IgD-negative memory B cell (primary cell): ENCODE measurements at regions not wholly inside any gene's neighbourhood (a gene's known extent, or its start where the extent isn't known, plus 50 kb on each side); places are given as distances from the start of the nearest gene placed in this dataset.

Source experiments
- H3K27ac Mint-ChIP-seq, 3 donors: one replicate each; pipeline ENCODE4 v1.8.0; 2020 to 2022; ENCODE audit warnings: mild to moderate bottlenecking in 3 of 3, mixed read lengths in 3 of 3, moderate library complexity in 1 of 3
- H3K27me3 Mint-ChIP-seq: one replicate; pipeline ENCODE4 v1.8.0; 2021; ENCODE audit warnings: mixed read lengths
- H3K36me3 Mint-ChIP-seq: one replicate; pipeline ENCODE4 v1.8.0; 2020; ENCODE audit warnings: mild to moderate bottlenecking, mixed read lengths
- H3K4me1 Mint-ChIP-seq, 3 donors: one replicate each; pipeline ENCODE4 v1.8.0; 2020 to 2022; ENCODE audit warnings: mixed read lengths in 3 of 3, mild to moderate bottlenecking in 1 of 3
- H3K4me3 Mint-ChIP-seq, 4 donors: one replicate each; pipeline ENCODE4 v1.8.0; 2020 to 2022; ENCODE audit warnings: mild to moderate bottlenecking in 4 of 4, mixed read lengths in 4 of 4, moderate library complexity in 3 of 4
- H3K9me3 Mint-ChIP-seq, 3 donors: one replicate each; pipeline ENCODE4 v1.8.0; 2020 to 2021; ENCODE audit warnings: mixed read lengths in 3 of 3, mild to moderate bottlenecking in 1 of 3

DNA sequence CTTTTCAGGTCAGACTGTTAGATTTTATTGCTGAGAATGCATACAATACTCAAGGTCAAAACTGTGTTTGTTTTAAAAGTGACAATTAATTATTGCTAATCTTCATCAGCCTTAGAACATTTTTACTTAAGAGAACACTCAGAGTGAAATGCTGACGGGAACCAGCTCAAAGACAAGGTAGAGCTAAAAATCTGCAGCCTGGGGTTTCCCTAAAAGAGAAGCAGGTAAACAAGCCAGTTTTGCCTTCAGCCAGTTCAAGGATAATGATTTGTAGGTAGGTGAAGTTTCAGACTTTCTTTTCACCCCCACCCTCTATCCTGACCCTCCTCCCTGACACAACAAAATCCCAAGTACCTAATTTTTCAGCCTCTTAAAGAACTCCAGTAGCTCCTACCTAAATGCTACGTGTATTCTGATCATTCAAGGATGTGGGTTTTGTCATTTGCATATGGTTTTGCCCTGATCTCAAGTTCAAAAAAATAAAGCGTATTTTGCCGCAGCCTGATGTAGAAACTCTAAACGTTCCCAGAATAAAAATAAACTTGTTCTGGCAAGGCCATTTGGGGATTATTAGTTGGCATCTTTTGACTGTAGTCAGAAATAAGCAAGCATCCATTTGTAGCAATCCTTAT lies 407.2 kb downstream of the EFNA5 start:
- H3K36me3 Mint-ChIP-seq: no peaks in the 10 kb centered on the region
- H3K27me3 Mint-ChIP-seq: peaks cover 4% of the 10 kb centered on the region
- peak overlapping the region in 1 of 3 donors; percentile 44 for H3K27ac Mint-ChIP-seq
- peaks cover 0 to 18% (median 5%) of the 10 kb centered on the region in 3 donors for H3K9me3 Mint-ChIP-seq
- peaks cover 0 to 5% (median 0%) of the 10 kb centered on the region in 3 donors for H3K4me1 Mint-ChIP-seq
- H3K4me3 Mint-ChIP-seq: no peak overlapping the region

DNA sequence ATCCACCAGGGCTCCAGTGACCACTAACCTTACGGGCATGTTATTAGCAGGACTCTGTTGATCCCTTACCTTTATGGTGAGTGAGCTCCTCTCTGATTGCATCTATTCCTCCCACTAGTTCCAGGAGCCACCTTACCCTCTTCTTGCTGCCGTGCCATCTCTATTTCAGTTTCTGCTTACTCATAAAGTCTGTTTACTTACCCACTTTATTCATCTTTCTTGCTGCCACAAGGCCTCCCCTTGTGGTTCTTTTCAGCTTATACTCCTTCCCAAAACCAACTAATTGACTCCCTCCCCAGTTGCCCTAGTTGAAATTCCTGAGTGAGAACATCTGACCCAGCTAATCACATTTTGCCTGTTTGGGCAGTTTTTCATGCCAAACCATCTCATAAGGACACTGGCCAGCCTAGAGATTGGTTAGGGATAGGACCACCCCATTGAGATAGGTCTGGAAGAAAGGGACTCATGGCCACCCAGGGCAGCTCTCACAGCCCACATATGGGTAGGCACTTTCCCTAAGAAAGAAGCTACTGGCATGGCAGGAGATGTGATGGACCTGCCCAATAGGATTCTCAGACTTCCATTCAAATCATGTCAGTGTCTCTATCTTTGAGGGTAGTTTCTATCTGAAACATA lies 412.7 kb downstream of the EFNA5 start:
- Mint-ChIP-seq H3K27ac (no peak overlapping the region), H3K36me3 (no peaks in the 10 kb centered on the region), H3K27me3 (peaks cover 7% of the 10 kb centered on the region), H3K9me3 (peaks cover 0 to 18% (median 7%) of the 10 kb centered on the region in 3 donors), H3K4me1 (no peaks in the 10 kb centered on the region), H3K4me3 (no peak overlapping the region)

DNA sequence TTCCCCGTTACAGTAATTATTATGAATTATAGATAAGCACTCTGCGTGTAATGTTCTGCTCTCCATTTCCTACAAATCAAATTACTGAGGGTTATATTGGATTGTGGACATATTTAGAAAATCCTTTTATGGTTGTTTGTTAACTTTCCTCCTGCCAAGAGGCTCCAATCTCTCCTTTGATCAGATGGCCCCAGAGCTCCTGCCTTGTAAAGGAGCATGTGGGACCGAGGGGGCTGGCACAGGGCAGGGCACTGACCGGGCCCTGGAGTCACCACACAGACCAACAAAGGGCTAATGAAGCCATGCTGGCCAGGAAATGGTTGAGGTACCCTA lies 415.9 kb downstream of the EFNA5 start:
- H3K27me3 Mint-ChIP-seq: peaks cover 3% of the 10 kb centered on the region
- H3K36me3 Mint-ChIP-seq: no peaks in the 10 kb centered on the region
- peaks cover 0 to 7% (median 1%) of the 10 kb centered on the region in 3 donors for H3K9me3 Mint-ChIP-seq
- H3K27ac Mint-ChIP-seq: no peak overlapping the region
- H3K4me3 Mint-ChIP-seq: no peak overlapping the region
- no peaks in the 10 kb centered on the region for H3K4me1 Mint-ChIP-seq

DNA sequence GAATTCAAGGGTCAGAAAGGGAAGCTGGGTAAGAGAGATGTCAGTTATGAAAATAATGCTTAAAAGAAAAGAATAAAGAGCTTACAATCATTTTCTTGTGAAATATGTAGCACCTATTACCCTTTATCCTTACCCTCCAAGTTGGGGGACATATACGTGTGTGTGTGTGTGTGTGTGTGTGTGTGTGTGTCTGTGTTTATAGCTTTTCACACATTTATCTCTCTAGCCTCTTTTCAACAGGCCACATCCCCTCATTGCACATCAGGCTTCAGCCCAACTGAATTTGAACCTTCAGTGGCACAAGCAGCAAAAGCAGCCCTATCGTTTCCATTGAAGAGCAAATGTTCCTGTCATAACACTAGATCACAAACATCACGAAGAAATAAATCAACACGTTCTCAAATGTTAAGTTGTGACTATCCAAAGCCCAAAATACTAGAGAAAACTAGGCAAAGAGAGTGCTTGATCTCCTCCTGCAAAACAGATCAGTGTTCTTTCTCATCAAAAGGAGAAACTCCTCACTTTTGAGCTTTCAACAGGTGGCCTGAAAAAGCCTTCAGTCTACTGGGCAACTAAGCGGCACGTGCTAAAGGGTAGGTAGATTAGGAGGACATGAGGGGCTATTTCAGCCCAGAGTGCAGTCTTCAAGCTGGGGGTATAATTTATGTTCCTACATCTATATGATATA lies 416.4 kb downstream of the EFNA5 start:
- Mint-ChIP-seq H3K36me3 (no peaks in the 10 kb centered on the region), H3K4me3 (no peak overlapping the region), H3K4me1 (no peaks in the 10 kb centered on the region), H3K27me3 (peaks cover 3% of the 10 kb centered on the region), H3K9me3 (peaks cover 0 to 4% (median 1%) of the 10 kb centered on the region in 3 donors), H3K27ac (no peak overlapping the region)

DNA sequence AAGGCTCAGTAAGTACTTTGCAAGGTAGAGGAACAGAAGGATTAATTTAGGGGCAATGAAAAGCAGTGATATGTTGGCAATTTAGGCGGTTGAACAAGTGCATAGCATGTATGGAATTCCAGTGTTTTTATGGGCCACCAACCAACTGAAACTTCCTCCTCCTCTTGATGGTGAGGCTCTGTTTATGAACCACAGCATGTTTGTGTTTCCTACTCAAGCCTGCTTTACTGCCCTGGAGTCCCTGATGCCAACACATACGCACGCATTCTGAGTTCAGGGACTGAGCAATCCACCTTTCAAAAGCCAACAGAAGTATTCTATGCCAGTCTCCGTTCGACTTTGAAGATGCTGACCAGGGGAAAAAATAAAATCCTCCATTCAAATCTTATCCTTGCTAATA lies 417.5 kb downstream of the EFNA5 start:
- Mint-ChIP-seq H3K36me3 (no peaks in the 10 kb centered on the region), H3K4me1 (no peaks in the 10 kb centered on the region), H3K9me3 (peaks cover 0 to 4% (median 0%) of the 10 kb centered on the region in 3 donors), H3K27ac (no peak overlapping the region), H3K27me3 (peaks cover 1% of the 10 kb centered on the region), H3K4me3 (no peak overlapping the region)

DNA sequence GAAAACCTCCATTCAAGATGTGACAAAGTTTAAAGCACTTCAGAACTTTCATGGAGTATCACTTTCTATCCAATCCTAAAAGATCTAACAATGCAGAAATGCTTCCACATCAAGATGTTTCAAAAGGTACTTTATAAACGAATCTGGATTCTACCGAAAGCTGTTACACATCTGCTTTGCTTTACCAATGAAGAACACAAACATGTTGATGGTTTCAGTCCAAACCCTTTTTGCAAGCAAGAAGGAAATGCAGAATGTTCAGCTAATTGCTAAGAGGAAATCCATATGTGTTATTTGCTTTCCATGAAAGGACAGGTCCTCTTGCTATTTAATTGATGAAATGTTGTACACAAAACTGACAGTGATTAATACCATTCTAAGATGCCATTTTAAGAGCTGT lies 419.6 kb downstream of the EFNA5 start:
- Mint-ChIP-seq H3K9me3 (peaks cover 0 to 2% (median 0%) of the 10 kb centered on the region in 3 donors), H3K4me3 (no peak overlapping the region), H3K27me3 (no peaks in the 10 kb centered on the region), H3K27ac (no peak overlapping the region), H3K36me3 (no peaks in the 10 kb centered on the region), H3K4me1 (no peaks in the 10 kb centered on the region)

DNA sequence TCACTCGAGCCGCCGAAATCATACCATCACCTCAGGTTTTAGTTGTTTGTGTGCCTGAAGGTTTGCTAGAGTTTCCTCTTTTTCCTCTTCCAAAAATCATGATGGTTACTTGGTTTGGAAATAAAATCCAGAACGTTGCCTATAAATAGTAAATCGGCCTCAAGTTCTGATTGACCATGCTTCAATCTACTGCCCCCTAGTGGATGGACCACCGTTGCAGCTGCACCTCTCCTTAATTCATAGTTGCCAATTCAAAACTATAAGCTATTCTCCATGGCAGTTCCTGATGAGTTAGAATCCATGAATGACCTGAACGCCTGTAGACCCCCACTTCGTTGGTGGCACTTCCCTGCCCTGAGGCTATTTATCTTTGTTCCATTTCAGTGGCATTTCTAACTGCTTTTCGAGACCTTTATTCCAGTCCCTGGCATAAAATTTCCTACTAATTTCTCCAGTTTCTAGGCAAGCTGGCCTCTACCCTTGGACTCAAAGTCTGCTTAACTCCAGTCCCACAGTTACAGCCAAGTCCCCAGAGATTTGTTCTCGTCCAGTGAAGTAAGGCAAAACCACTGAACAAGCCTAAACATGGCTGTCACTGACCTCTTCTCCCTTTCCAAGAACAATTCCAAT lies 422.6 kb downstream of the EFNA5 start:
- no peak overlapping the region for H3K27ac Mint-ChIP-seq
- H3K9me3 Mint-ChIP-seq: peaks cover 0 to 5% (median 0%) of the 10 kb centered on the region in 3 donors
- no peaks in the 10 kb centered on the region for H3K4me1 Mint-ChIP-seq
- no peaks in the 10 kb centered on the region for H3K36me3 Mint-ChIP-seq
- H3K4me3 Mint-ChIP-seq: no peak overlapping the region
- H3K27me3 Mint-ChIP-seq: no peaks in the 10 kb centered on the region

DNA sequence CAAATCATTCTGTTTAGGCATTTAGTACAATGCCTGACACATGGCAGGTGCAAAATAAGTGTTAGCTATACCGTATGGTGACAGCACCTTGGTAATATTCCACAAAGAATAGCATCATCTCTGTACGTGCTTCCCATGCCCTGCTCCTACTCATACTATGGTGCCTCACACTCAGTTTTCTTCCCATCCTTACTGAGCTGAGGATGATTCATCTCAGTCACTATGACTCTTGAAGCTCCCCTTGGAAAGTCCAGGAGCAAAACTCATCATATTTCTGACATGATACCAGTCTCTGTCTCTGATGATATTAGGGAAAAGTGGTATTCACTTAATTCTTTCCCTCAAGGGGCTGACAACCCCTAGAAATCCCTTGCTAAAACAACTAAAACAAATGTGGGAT lies 423.3 kb downstream of the EFNA5 start:
- Mint-ChIP-seq H3K9me3 (peaks cover 0 to 5% (median 0%) of the 10 kb centered on the region in 3 donors), H3K27me3 (no peaks in the 10 kb centered on the region), H3K4me3 (no peak overlapping the region)

DNA sequence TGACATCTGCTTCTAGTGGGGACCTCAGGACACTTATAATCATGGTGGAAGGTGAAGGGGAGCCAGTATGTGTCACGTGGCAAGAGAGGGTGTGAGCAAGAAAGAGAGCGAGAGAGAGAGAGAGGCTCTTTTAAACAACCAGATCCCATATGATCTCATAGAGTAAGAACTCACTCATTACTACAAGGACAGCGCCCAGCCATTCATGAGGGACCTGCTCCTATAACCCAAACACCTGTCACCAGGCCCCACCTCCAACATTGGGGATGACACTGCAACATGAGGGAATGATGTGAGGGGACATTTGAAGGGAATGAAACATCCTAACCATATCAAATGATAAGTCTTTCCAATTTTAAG lies 427.5 kb downstream of the EFNA5 start:
- Mint-ChIP-seq H3K36me3 (no peaks in the 10 kb centered on the region), H3K4me1 (peaks cover 0 to under 1% (median 0%) of the 10 kb centered on the region in 3 donors), H3K27me3 (no peaks in the 10 kb centered on the region), H3K27ac (no peak overlapping the region), H3K4me3 (no peak overlapping the region), H3K9me3 (peaks cover 0 to 3% (median 0%) of the 10 kb centered on the region in 3 donors)

More for the DNA sequence above, 423.3 kb downstream of the EFNA5 start:
- Mint-ChIP-seq H3K27ac (peak overlapping the region in 1 of 3 donors; percentile 17), H3K4me1 (no peaks in the 10 kb centered on the region), H3K36me3 (no peaks in the 10 kb centered on the region)

DNA sequence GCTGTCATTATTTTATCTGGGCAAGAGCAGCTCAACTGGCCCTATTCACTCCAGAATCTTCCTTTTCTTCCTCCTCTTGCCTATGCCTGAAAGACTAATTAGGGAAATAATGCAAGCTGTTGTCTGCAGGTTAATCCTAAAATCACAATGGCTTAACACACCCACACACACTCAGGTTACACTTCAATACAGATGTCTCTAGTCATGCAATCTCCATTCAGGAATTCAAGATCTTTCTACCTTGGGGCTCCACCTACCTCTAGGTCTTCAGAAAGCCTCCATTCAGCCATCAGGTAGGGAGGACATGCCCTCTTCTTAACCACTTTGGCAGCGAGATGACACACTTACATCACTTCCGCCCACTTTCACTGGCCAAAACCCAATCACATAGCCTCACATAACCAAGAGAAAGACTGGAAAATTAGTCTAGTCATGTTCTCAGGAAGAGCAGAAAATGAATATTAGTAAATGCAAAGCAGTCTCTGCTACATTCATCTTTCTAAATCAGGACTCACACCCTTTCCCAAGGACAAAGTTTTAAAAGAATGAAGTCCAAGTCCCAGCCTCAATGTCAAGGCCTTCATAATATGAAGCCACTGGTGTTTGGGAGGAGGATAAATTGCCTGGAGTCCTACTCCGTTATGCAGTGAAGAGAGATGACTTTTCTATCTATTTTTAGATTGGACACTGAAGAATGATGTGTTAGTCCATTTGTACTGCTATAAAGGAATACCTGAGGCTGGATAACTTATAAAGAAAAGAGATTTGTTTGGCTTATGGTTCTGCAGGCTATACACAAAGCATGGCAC lies 428.1 kb downstream of the EFNA5 start:
- Mint-ChIP-seq H3K27me3 (no peaks in the 10 kb centered on the region), H3K27ac (no peak overlapping the region), H3K4me3 (no peak overlapping the region), H3K36me3 (no peaks in the 10 kb centered on the region), H3K9me3 (peaks cover 0 to 3% (median 0%) of the 10 kb centered on the region in 3 donors), H3K4me1 (peaks cover 0 to 1% (median 0%) of the 10 kb centered on the region in 3 donors)

DNA sequence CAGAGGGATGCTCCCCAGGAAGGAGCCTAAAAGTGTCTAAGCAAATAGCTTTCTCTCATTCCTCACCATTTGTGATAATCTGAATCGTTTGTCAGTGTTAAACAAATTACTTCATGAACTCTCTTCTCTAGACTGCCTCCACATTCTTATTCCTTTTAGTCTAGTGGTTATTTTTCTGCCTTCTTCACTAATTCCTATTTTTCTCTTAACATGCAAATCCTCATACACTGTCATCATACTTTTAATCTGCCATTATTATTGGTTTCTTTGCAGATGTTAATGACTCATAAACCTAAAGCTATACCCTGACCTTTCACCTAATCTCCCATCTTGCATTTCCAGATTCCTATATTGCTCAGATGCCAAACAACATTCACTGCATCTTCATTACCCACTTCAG lies 428.9 kb downstream of the EFNA5 start:
- Mint-ChIP-seq H3K4me3 (no peak overlapping the region), H3K9me3 (peaks cover 0 to 3% (median 0%) of the 10 kb centered on the region in 3 donors), H3K27me3 (no peaks in the 10 kb centered on the region)

DNA sequence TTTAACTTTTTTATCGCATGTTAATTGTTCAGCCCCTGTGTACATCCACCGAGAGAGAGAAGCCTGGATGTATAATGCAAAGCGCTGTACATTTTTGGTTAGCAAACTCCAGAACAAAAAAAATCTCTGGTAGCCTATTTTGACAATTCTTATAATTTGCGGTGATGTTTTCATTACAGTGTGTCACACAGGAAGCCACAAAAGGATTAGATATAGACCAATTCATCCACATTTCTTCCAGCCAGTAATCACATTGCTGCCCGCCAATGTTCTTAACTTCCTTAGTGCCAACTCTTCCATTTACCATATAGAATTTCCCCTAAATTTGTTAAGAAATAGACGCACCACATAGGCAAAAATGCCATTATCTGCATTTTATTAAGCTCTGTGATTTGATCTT lies 435.6 kb downstream of the EFNA5 start:
- H3K27ac Mint-ChIP-seq: no peak overlapping the region
- H3K36me3 Mint-ChIP-seq: no peaks in the 10 kb centered on the region
- peaks cover 0 to 1% (median 0%) of the 10 kb centered on the region in 3 donors for H3K4me1 Mint-ChIP-seq
- H3K4me3 Mint-ChIP-seq: no peak overlapping the region
- H3K9me3 Mint-ChIP-seq: peaks cover 0 to 2% (median 0%) of the 10 kb centered on the region in 3 donors
- H3K27me3 Mint-ChIP-seq: no peaks in the 10 kb centered on the region

More for the DNA sequence above, 428.9 kb downstream of the EFNA5 start:
- no peak overlapping the region for H3K27ac Mint-ChIP-seq
- H3K4me1 Mint-ChIP-seq: peaks cover 0 to 1% (median 0%) of the 10 kb centered on the region in 3 donors
- no peaks in the 10 kb centered on the region for H3K36me3 Mint-ChIP-seq

DNA sequence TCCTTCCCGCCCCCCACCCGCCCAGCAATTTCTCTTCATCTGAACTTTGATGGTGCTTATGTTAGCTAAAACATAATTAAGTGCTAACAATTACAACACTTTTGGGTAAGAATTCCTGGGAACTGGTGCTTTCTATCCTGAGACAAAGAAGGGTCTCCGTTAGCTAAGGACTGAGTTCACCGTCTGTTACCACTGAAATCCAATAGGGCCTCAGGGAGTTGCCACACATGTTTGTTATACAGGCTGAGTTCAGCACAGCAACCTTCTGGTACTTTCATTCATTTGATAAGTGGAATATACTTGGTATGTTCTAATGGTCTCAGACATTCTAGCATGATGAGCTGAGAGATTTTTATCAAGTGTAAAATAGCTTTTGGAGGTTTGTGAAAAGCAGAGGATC lies 437.9 kb downstream of the EFNA5 start:
- H3K36me3 Mint-ChIP-seq: no peaks in the 10 kb centered on the region
- H3K4me3 Mint-ChIP-seq: no peak overlapping the region
- no peaks in the 10 kb centered on the region for H3K4me1 Mint-ChIP-seq
- no peaks in the 10 kb centered on the region for H3K27me3 Mint-ChIP-seq
- H3K27ac Mint-ChIP-seq: no peak overlapping the region
- peaks cover 0 to 5% (median 0%) of the 10 kb centered on the region in 3 donors for H3K9me3 Mint-ChIP-seq

DNA sequence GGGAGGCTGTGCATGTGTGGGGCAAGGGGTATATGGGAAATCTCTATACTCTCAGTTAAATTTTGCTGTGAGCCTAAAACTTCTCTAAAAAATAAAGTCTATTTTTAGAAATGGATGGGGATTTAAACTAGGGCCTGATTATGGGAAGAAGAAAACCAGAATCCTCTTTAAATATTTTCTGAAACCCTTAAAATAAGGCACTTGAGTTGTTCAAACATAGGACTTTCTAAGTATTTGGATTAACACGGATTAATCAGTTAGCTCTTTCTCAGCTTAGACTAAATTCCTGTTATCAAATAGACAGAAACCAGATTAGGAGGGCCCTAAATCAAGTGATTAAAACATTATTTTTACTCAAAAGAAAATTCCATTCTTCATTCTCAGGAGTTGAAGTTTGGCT lies 438.4 kb downstream of the EFNA5 start:
- H3K27me3 Mint-ChIP-seq: no peaks in the 10 kb centered on the region
- no peaks in the 10 kb centered on the region for H3K36me3 Mint-ChIP-seq
- H3K4me3 Mint-ChIP-seq: no peak overlapping the region
- H3K27ac Mint-ChIP-seq: no peak overlapping the region
- H3K4me1 Mint-ChIP-seq: no peaks in the 10 kb centered on the region
- peaks cover 0 to 5% (median 0%) of the 10 kb centered on the region in 3 donors for H3K9me3 Mint-ChIP-seq
